BJ (cell line): ENCODE measurements at regions not wholly inside any gene's neighbourhood (a gene's known extent, or its start where the extent isn't known, plus 50 kb on each side); places are given as distances from the start of the nearest gene placed in this dataset.

Experiments
- CTCF ChIA-PET: fragments of 350-600 bp; formaldehyde crosslinking; extraction: SDS; loops from one replicate; lab custom pipeline; 2021; ENCODE audit warnings: antibody characterized with exemption, inconsistent platforms; lab: Yijun Ruan, JAX
- POLR2A ChIA-PET: fragments of 300-600 bp; sonication (Branson Sonifier 250); formaldehyde crosslinking; extraction: SDS; loops from one replicate; lab custom pipeline; 2021; ENCODE audit warnings: antibody characterized with exemption; lab: Charles Lee
- DNase-seq: peaks from one replicate; pipeline ENCODE4 v3.0.0-alpha.2; 2011; ENCODE audit warnings: low read depth
- H3K27me3 ChIP-seq: 2 replicates; pipeline ENCODE4 v1.6.0; 2011; ENCODE audit warnings: low read length; ENCODE audit not compliant: control insufficient read depth, insufficient read depth
- H3K36me3 ChIP-seq: 2 replicates; pipeline ENCODE4 v1.5.1; 2011; ENCODE audit warnings: low read length; ENCODE audit not compliant: control insufficient read depth, insufficient read depth
- H3K4me3 ChIP-seq: 2 replicates; pipeline ENCODE4 v1.5.1; 2011; ENCODE audit warnings: low read depth, mild to moderate bottlenecking, control low read depth, low read length
- TF ChIP-seq, protein P1 (sequence below): IDR thresholded peaks from 2 replicates; pipeline ENCODE4 v1.5.1; 2011; ENCODE audit warnings: low read depth, mild to moderate bottlenecking, control low read depth, inconsistent platforms, low read length, moderate library complexity; ENCODE audit not compliant: insufficient read depth

- CTCF ChIA-PET = interaction anchor here (0.6 kb wide), 1 partner anchor 62 kb away, joined by 4 read pairs; no protein-coding TSS in a partner anchor
- TF ChIP-seq, protein P1, sequence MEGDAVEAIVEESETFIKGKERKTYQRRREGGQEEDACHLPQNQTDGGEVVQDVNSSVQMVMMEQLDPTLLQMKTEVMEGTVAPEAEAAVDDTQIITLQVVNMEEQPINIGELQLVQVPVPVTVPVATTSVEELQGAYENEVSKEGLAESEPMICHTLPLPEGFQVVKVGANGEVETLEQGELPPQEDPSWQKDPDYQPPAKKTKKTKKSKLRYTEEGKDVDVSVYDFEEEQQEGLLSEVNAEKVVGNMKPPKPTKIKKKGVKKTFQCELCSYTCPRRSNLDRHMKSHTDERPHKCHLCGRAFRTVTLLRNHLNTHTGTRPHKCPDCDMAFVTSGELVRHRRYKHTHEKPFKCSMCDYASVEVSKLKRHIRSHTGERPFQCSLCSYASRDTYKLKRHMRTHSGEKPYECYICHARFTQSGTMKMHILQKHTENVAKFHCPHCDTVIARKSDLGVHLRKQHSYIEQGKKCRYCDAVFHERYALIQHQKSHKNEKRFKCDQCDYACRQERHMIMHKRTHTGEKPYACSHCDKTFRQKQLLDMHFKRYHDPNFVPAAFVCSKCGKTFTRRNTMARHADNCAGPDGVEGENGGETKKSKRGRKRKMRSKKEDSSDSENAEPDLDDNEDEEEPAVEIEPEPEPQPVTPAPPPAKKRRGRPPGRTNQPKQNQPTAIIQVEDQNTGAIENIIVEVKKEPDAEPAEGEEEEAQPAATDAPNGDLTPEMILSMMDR = no peak
Measured at GRCh38 chr5:152932621-152933020, 527.5 kb upstream of the NMUR2 start.

GRCh38 chr5:152933056-152933455, 528.0 kb upstream of the NMUR2 start:
- H3K36me3 ChIP-seq = no peaks in the 10 kb centered on the region
- CTCF ChIA-PET = no interaction called here
- TF ChIP-seq, protein P1 = no peak

More at GRCh38 chr5:152932621-152933020, 527.5 kb upstream of the NMUR2 start:
- POLR2A ChIA-PET = no interaction called here
- no peak for DNase-seq
- no peak overlapping the region for H3K4me3 ChIP-seq
- no peaks in the 10 kb centered on the region for H3K27me3 ChIP-seq
- no peaks in the 10 kb centered on the region for H3K36me3 ChIP-seq

GRCh38 chr5:152938630-152939029, 533.6 kb upstream of the NMUR2 start:
- no peaks in the 10 kb centered on the region for H3K36me3 ChIP-seq
- ChIA-PET CTCF (no interaction called here), POLR2A (no interaction called here)
- DNase-seq = no peak
- H3K27me3 ChIP-seq = no peaks in the 10 kb centered on the region
- H3K4me3 ChIP-seq = no peak overlapping the region
- TF ChIP-seq, protein P1 = no peak

More at GRCh38 chr5:152933056-152933455, 528.0 kb upstream of the NMUR2 start:
- H3K27me3 ChIP-seq = no peaks in the 10 kb centered on the region
- H3K4me3 ChIP-seq = no peak overlapping the region
- POLR2A ChIA-PET = no interaction called here
- no peak for DNase-seq

DNA sequence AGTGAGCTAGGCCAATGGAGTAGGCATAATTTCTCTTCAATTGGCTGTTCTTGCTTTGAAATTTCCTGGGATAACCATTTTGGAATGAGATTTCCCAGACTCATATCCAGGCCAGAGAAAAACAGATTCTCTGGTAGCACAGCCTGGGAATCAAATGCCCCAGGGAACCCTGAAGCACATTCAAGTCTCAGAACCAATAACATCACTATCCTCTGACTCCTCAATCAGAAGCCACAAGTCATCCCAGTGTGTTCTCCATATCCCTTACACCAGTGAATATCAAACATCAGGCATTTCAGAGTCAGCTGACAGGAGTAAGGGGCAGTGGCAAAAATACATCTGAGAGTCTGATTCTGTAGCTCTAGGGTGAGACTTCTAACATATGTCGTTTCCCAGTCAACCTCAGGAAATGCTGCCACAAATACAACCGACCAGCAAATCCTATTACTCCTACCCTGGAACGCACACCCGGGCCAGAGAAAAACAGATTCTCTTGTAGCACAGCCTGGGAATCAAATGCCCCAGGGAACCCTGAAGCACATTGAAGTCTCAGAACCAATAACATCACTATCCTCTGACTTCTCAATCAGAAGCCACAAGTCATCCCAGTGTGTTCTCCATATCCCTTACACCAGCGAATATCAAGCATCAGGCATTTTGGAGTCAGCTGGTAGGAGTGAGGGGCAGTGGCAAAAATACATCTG, 537.7 kb upstream of the NMUR2 start:
- ChIA-PET CTCF (no interaction called here), POLR2A (interaction anchor here (0.6 kb wide), 1 partner anchor 126 kb away, joined by 9 read pairs; no protein-coding TSS in a partner anchor)
- TF ChIP-seq, protein P1 = no peak
- Histone ChIP-seq H3K36me3 (no peaks in the 10 kb centered on the region), H3K4me3 (no peak overlapping the region), H3K27me3 (no peaks in the 10 kb centered on the region)
- no peak for DNase-seq

- H3K4me3 ChIP-seq = no peak overlapping the region
- TF ChIP-seq, protein P1 = no peak
- no peak for DNase-seq
- no peaks in the 10 kb centered on the region for H3K27me3 ChIP-seq
- ChIA-PET CTCF (no interaction called here), POLR2A (no interaction called here)
- H3K36me3 ChIP-seq = no peaks in the 10 kb centered on the region
Measured at GRCh38 chr5:152953788-152954483, 536.5 kb upstream of the GRIA1 start.
